ENCODE measurements at regions not wholly inside any gene's neighbourhood (a gene's known extent, or its start where the extent isn't known, plus 50 kb on each side); places are given as distances from the start of the nearest gene placed in this dataset.

GRCh38 chr13:73607489-73608156 is 526.6 kb downstream of the KLF12 start:
- ATAC-seq: no peak
- intact Hi-C loops (cut with DNase I, micrococcal nuclease): no loop called here
- no peak for DNase-seq

DNA sequence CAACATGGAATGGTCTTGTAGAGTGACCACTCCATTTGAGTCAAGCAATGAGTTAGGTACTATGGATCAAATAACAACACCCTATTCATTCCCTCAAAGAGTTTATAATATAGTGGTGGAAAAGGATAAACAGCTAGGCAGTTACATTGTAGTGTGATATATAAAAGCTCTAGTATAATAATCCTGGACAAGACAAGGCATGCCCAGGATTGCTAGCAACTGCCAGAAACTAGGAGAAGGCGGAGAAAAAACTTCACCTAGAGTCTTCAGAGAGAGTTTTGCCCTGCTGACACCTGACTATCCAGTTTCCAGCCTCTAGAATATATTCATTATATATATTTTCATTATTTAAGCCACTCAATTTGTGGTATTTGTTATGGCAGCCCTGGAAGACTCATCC is 530.6 kb downstream of the KLF12 start:
- DNase-seq (no peak), ATAC-seq (no peak)
- intact Hi-C loops (cut with DNase I, micrococcal nuclease): no loop called here

DNA sequence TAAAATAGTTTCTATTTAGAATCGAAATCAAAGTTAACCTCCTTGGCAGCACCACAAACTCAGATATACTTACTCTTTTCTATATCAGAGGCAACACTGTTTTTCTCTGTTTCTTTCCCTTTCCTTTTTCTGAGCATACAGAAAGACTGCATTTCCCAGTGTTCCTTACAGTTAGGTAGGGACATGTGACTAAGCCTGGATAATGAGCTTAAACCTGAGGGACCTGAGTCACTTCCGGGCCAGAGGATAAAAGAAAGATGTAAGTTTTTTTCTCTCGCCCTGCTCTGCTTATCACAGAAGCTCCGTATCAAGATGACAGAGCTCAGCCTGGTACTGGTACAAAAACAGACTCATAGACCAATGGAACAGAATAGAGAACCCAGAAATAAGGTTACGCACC is 531.9 kb downstream of the KLF12 start:
- ATAC-seq: no peak
- no peak for DNase-seq
- intact Hi-C loops (cut with DNase I, micrococcal nuclease): no loop called here

- intact Hi-C loops (cut with DNase I, micrococcal nuclease): no loop called here
- no peak for ATAC-seq
- no peak for DNase-seq
Measured at GRCh38 chr13:73601708-73602107, 532.5 kb downstream of the KLF12 start.

- intact Hi-C loops (cut with DNase I, micrococcal nuclease): no loop called here
- no peak for ATAC-seq
- DNase-seq: no peak
Measured at GRCh38 chr13:73599232-73600128, 534.7 kb downstream of the KLF12 start.

DNA sequence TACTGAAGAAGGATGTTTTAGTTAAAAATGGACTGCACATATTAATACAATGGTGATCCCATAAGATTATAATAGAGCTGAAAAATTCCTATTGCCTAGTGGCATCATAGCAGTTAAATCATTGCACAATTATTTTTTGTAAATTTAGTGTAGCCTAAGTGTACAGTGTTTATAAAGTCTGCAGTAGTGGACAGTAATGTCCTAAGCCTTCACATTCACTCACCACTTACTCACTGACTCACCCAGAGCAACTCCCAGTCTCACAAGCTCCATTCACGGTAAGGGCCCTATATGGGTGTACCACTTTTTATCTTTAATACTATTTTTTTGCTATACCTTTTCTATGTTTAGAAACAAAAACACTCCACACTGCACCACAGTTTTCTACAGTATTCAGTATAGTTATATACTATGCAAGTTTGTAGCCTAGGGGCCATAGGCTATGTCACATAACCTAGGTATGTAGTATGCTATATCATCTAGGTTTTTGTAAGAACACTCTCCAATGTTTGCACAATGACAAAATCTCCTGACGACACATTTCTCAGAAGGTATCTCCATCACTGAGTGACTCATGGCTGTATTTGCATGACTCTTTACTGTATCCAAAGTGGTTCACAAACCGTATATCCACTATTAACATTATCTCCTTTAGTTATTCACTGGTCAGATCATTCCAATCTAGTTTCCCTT is 536.0 kb downstream of the KLF12 start:
- intact Hi-C loops (cut with DNase I, micrococcal nuclease): no loop called here
- DNase-seq: no peak
- peak; percentile 19 for ATAC-seq

DNA sequence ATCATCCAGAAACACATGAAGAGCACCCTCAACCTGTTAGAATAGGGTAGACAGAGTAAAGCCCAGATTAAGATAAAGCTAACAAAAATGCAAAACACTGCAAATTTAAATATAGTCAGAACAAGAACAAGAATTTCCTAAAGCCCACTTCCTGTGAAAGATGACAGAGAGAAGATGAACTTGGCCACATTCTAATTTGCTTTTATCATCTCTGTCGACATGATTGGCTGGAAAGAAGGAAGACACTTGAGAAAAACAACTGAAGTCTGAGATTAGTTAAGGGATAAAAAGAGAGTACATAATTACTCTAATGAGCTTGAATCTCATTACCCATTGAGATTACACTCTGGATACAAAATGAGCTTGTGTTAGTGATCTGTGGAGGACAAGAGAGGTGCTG is 537.6 kb downstream of the KLF5 start:
- DNase-seq: no peak
- intact Hi-C loops (cut with DNase I, micrococcal nuclease): no loop called here
- no peak for ATAC-seq

DNA sequence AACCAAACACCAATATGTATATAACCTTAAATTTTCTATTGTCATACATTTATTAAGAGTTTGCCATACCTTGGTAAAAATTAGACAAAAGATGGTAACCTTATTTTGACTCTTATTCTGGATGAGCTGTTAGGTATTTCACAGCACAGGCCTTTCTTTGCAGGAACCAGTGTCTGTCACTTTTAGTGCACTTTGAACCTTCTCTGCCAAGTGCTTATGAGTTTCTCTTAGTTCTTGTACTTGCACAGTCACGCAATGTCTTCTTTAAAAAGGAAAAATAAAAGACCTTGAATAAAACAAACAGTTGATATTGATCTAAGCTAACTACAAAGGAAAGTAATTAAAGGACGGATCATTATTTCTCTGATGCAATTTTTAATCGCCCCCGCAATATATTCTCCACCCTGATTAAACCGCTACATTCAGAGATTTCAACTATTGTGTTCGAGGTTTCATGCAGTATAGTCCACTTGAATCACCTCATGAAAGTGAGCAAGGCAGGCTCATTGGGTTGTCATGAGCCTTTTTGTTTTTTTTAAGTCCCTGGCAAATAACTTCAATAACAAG is 534.5 kb downstream of the KLF5 start:
- no peak for DNase-seq
- intact Hi-C loops (cut with DNase I, micrococcal nuclease): no loop called here
- peak; percentile 81 for ATAC-seq

- intact Hi-C loops (cut with DNase I, micrococcal nuclease): no loop called here
- DNase-seq (no peak), ATAC-seq (no peak)
Measured at GRCh38 chr13:73591861-73592260, 533.1 kb downstream of the KLF5 start.

DNA sequence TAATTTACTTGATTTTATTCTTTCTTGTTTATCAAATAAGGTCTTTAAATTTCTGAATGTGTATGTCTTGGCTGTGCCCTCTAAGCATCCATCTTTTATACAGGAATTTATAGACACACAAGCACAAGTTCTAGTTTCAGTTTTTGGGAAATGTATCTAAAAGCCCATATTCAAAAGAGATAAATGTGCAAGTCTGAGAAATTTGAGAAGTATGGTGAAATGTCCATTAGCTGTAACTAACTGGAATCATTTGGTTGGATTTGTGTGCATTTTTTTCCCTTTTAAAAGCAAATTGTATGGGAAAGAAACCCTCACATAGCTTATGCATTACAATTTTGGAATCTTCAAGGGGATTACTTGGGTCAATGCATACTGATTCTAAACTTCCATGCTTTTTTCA is 532.0 kb downstream of the KLF5 start:
- intact Hi-C loops (cut with DNase I, micrococcal nuclease): no loop called here
- DNase-seq (no peak), ATAC-seq (no peak)

DNA sequence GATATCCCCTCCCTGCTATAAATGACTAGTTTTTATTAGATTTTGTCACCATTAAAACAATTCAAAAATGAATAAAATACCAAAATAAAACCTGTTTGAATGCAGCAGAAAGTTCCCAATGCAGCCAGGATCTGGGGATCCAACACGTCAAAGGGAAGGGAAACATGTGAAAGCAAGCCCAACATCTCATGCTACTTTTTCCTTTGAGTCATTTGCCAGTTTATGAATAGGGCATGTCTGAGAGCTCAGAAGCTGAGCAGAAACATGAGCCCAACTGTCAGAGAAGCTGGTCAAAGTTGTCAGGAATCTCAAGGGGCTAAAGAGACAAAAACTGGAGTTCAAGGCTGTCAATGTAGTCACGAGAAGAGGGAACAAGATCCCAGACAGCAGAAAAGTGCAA is 526.4 kb downstream of the KLF5 start:
- ATAC-seq (no peak), DNase-seq (no peak)
- intact Hi-C loops (cut with DNase I, micrococcal nuclease): no loop called here

GRCh38 chr13:73583331-73583730 is 524.5 kb downstream of the KLF5 start:
- ATAC-seq (no peak), DNase-seq (no peak)
- intact Hi-C loops (cut with DNase I, micrococcal nuclease): no loop called here

DNA sequence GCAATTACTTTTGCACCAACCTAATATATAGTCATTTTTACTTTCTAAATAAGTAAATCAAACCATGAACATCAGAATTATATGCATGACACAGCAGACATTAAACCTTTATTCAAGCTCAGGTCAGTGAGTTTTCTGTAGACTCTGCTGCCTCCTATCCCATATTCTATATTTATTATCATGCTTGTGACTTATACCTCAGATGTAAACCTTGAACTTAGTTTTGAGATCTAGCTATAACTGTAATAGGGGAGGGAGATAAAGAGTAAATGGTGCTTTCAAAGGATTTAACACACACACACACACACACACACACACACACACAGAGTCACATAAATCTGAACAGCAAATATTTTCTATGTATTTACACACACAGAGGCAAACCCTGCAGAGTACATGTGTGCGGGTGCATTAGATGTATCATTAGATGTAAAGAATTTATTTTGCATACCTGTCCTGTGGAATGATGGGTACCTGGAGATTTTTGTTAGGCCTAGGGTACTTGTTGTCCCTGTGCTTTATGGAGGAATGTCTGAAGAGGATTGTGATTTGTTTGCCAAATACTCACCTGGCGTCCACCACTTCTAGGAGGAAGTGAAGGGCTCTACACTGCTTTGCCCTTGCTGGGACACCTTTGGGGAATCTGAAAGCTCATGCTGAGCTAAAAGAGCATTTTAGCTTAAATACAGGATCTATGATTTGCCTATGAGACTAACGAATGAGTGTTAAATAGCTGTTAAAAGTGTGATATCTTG is 521.9 kb downstream of the KLF5 start:
- intact Hi-C loops (cut with DNase I, micrococcal nuclease): no loop called here
- peak; percentile 76 for ATAC-seq
- no peak for DNase-seq

GRCh38 chr13:73579574-73580274 is 520.9 kb downstream of the KLF5 start:
- intact Hi-C loops (cut with DNase I, micrococcal nuclease): no loop called here
- no peak for ATAC-seq
- DNase-seq: no peak

- ATAC-seq: no peak
- intact Hi-C loops (cut with DNase I, micrococcal nuclease): no loop called here
- no peak for DNase-seq
Measured at GRCh38 chr13:73578251-73578875, 519.6 kb downstream of the KLF5 start.

DNA sequence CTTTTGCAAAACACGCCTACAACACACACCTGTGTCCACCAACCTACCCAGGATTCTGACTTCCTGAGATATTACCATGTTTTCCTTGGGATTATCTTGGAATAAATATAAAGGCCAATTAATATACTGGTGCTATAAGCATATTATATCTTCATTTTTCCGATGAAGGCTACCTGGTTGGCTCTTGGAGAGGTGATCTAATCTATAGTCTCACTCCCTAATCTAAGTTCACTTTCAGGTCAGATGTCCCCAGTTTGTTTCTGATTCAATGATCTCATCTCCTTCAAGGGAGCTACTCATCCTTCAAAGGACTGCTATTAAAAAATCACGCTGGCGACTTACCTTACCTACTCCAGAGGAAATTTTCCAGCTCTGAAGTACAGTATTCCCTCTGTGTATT is 517.5 kb downstream of the KLF5 start:
- ATAC-seq (no peak), DNase-seq (no peak)
- intact Hi-C loops (cut with DNase I, micrococcal nuclease): no loop called here

- intact Hi-C loops (cut with DNase I, micrococcal nuclease): no loop called here
- DNase-seq (no peak), ATAC-seq (no peak)
Measured at GRCh38 chr13:73572824-73573223, 514.0 kb downstream of the KLF5 start.

- intact Hi-C loops (cut with DNase I, micrococcal nuclease): no loop called here
- no peak for DNase-seq
- no peak for ATAC-seq
Measured at GRCh38 chr13:73571376-73571775, 512.6 kb downstream of the KLF5 start.

Measured in left colon (tissue), 2 donors.